A549 (cell line): ENCODE measurements at regions not wholly inside any gene's neighbourhood (a gene's known extent, or its start where the extent isn't known, plus 50 kb on each side); places are given as distances from the start of the nearest gene placed in this dataset.

ENCODE experiments used
- ATAC-seq, 2 experiments: fragments of 200-7000 bp in 1 of 2; fragments of >200 bp in 1 of 2; cut with Nextera tagmentation in 1 of 2; cut with Tn5 transposase in 1 of 2; 3 replicates each; pipeline versions ENCODE4 v1.8.0 to v1.9.1; 2018 to 2020; ENCODE audit warnings: mild to moderate bottlenecking in 1 of 2, moderate library complexity in 1 of 2
- CTCF ChIA-PET: fragments of 300-600 bp; sonication (Branson Sonifier 250); formaldehyde crosslinking; extraction: SDS; loops from one replicate; lab custom pipeline; 2021; ENCODE audit warnings: antibody characterized with exemption, inconsistent platforms; lab: Yijun Ruan, JAX
- POLR2A ChIA-PET: fragments of 350-600 bp; formaldehyde crosslinking; extraction: SDS; loops from one replicate; lab custom pipeline; 2021; ENCODE audit warnings: antibody characterized with exemption, inconsistent platforms; lab: Yijun Ruan, JAX
- DNase-seq, 2 experiments: peaks; one replicate each; pipeline versions ENCODE4 v3.0.0 to v3.0.0-alpha.2; 2011 to 2016; ENCODE audit warnings: low read depth in 1 of 2, low spot score in 1 of 2
- FAIRE-seq: peaks from 2 replicates; lab custom pipeline; 2011; peaks lifted over from hg19 to GRCh38; lab: Jason Lieb, UNC
- H3K27ac ChIP-seq, 2 experiments: fragments of >200 bp; sonication (Bioruptor Twin); formaldehyde crosslinking; 3 replicates each; pipeline ENCODE4 v1.5.1; 2016 to 2017
- H3K4me1 ChIP-seq: fragments of >200 bp; sonication (Bioruptor Twin); formaldehyde crosslinking; 3 replicates; pipeline ENCODE4 v1.6.1; 2016
- H3K4me2 ChIP-seq: fragments of >200 bp; sonication (Bioruptor Twin); formaldehyde crosslinking; 3 replicates; pipeline ENCODE4 v1.6.1; 2016
- H3K4me3 ChIP-seq: fragments of >200 bp; sonication (Bioruptor Twin); formaldehyde crosslinking; 3 replicates; pipeline ENCODE4 v1.5.1; 2016
- H3K9me3 ChIP-seq: fragments of >200 bp; sonication (Bioruptor Twin); formaldehyde crosslinking; 3 replicates; pipeline ENCODE4 v1.6.1; 2016
- ATOH8 ChIP-seq: fragments of 250-450 bp; sonication (Bioruptor Pico); IDR thresholded peaks from 2 replicates; pipeline ENCODE4 v1.5.0; 2020; ENCODE audit warnings: low read depth, mild to moderate bottlenecking, moderate library complexity
- BCL3 ChIP-seq: fragments of >200 bp; sonication (Bioruptor Twin); formaldehyde crosslinking; IDR thresholded peaks from 3 replicates; pipeline ENCODE4 v1.6.1; 2016
- BHLHE40 ChIP-seq: IDR thresholded peaks from 2 replicates; pipeline ENCODE4 v1.6.1; 2012; ENCODE audit warnings: low read depth, low read length, inconsistent platforms
- CBX2 ChIP-seq: fragments of 200-600 bp; sonication (generic); IDR thresholded peaks from 2 replicates; pipeline ENCODE4 v1.6.1; 2016; ENCODE audit warnings: low read depth, mild to moderate bottlenecking, borderline replicate concordance
- CBX8 ChIP-seq: fragments of 200-600 bp; sonication (generic); IDR thresholded peaks from 2 replicates; pipeline ENCODE4 v1.6.1; 2016
- CEBPB ChIP-seq, 2 experiments: fragments of >200 bp in 1 of 2; sonication (Bioruptor Twin) in 1 of 2; formaldehyde crosslinking in 1 of 2; IDR thresholded peaks; 2 replicates each; pipeline ENCODE4 v1.6.1; 2012 to 2016
- CHD4 ChIP-seq: fragments of 200-600 bp; sonication (generic); IDR thresholded peaks from 2 replicates; pipeline ENCODE4 v1.6.1; 2016; ENCODE audit warnings: antibody characterized with exemption, mild to moderate bottlenecking, borderline replicate concordance
- EHF ChIP-seq: fragments of 250-450 bp; sonication (Bioruptor Pico); IDR thresholded peaks from 2 replicates; pipeline ENCODE4 v1.5.0; 2020; ENCODE audit warnings: mild to moderate bottlenecking
- ELK1 ChIP-seq: fragments of 150-350 bp; IDR thresholded peaks from 2 replicates; pipeline ENCODE4 v1.6.1; 2014; ENCODE audit warnings: low read depth, mild to moderate bottlenecking, low read length
- EP300 ChIP-seq, 2 experiments: fragments of >200 bp; sonication (Bioruptor Twin); formaldehyde crosslinking; IDR thresholded peaks; 2 replicates in 1 of 2; 3 replicates in 1 of 2; pipeline ENCODE4 v1.6.1; 2016 to 2017
- ESRRA ChIP-seq: fragments of 150-350 bp; IDR thresholded peaks from 2 replicates; pipeline ENCODE4 v1.6.1; 2014; ENCODE audit warnings: mild to moderate bottlenecking, low read length, borderline replicate concordance
- FOSB ChIP-seq: fragments of 250-450 bp; sonication (Bioruptor Pico); IDR thresholded peaks from 2 replicates; pipeline ENCODE4 v1.5.0; 2020; ENCODE audit warnings: mild to moderate bottlenecking, moderate library complexity
- FOXS1 ChIP-seq: fragments of 250-450 bp; sonication (Bioruptor Pico); IDR thresholded peaks from 2 replicates; pipeline ENCODE4 v1.5.0; 2020; ENCODE audit warnings: mild to moderate bottlenecking, moderate library complexity
- GATA3 ChIP-seq: IDR thresholded peaks from 2 replicates; pipeline ENCODE4 v1.6.1; 2012; ENCODE audit warnings: borderline replicate concordance
- HDAC2 ChIP-seq: fragments of 200-600 bp; sonication (generic); IDR thresholded peaks from 2 replicates; pipeline ENCODE4 v1.6.1; 2016
- HEYL ChIP-seq: fragments of 250-450 bp; sonication (Bioruptor Pico); IDR thresholded peaks from 2 replicates; pipeline ENCODE4 v1.8.0; 2021; ENCODE audit warnings: mild to moderate bottlenecking, moderate library complexity
- HOXA7 ChIP-seq: fragments of 250-450 bp; sonication (Bioruptor Pico); IDR thresholded peaks from 2 replicates; pipeline ENCODE4 v1.5.0; 2020; ENCODE audit warnings: mild to moderate bottlenecking, moderate library complexity
- HOXB13 ChIP-seq: fragments of 250-450 bp; sonication (Bioruptor Pico); IDR thresholded peaks from 2 replicates; pipeline ENCODE4 v1.5.0; 2020; ENCODE audit warnings: low read depth, mild to moderate bottlenecking, moderate library complexity
- HOXB5 ChIP-seq: fragments of 250-450 bp; sonication (Bioruptor Pico); IDR thresholded peaks from 2 replicates; pipeline ENCODE4 v1.5.0; 2020; ENCODE audit warnings: mild to moderate bottlenecking, moderate library complexity
- JUNB ChIP-seq: fragments of >200 bp; sonication (Bioruptor Twin); formaldehyde crosslinking; IDR thresholded peaks from 2 replicates; pipeline ENCODE4 v1.6.1; 2016
- KDM1A ChIP-seq: fragments of 200-600 bp; sonication (generic); IDR thresholded peaks from 2 replicates; pipeline ENCODE4 v1.6.1; 2016; ENCODE audit warnings: low read depth, mild to moderate bottlenecking
- MAFK ChIP-seq: fragments of 450-650 bp; IDR thresholded peaks from 2 replicates; pipeline ENCODE4 v1.6.1; 2014; ENCODE audit not compliant: partially characterized antibody
- MAZ ChIP-seq: fragments of 150-350 bp; IDR thresholded peaks from 2 replicates; pipeline ENCODE4 v1.6.1; 2014; ENCODE audit warnings: antibody characterized with exemption, low read depth, low read length, borderline replicate concordance
- NFE2L2 ChIP-seq: fragments of 150-350 bp; conservative IDR thresholded peaks from 2 replicates; pipeline ENCODE4 v1.6.1; 2014; ENCODE audit warnings: low read length
- NPAS2 ChIP-seq: fragments of 250-450 bp; sonication (Bioruptor Pico); IDR thresholded peaks from 2 replicates; pipeline ENCODE4 v1.8.0; 2022; ENCODE audit warnings: mild to moderate bottlenecking, moderate library complexity, borderline replicate concordance
- PBX3 ChIP-seq: IDR thresholded peaks from 2 replicates; pipeline ENCODE4 v1.6.1; 2012
- POLR2AphosphoS2 ChIP-seq: conservative IDR thresholded peaks from 2 replicates; pipeline ENCODE4 v1.6.1; 2012; ENCODE audit warnings: low read length, improper control_type of control experiment, inconsistent platforms
- RAD21 ChIP-seq, 2 experiments: fragments of >200 bp in 1 of 2; sonication (Bioruptor Twin) in 1 of 2; formaldehyde crosslinking in 1 of 2; IDR thresholded peaks in 1 of 2; conservative IDR thresholded peaks in 1 of 2; 2 replicates in 1 of 2; 3 replicates in 1 of 2; pipeline ENCODE4 v1.6.1; 2012 to 2018; ENCODE audit warnings: inconsistent platforms in 1 of 2
- RFX5 ChIP-seq: fragments of 450-650 bp; IDR thresholded peaks from 2 replicates; pipeline ENCODE4 v1.7.1; 2014; ENCODE audit warnings: antibody characterized with exemption, mild to moderate bottlenecking, moderate library complexity
- RNF2 ChIP-seq: fragments of 200-600 bp; sonication (generic); IDR thresholded peaks from 2 replicates; pipeline ENCODE4 v1.6.1; 2016; ENCODE audit warnings: low read depth, mild to moderate bottlenecking, antibody characterized with exemption, moderate library complexity, borderline replicate concordance
- TFCP2L1 ChIP-seq: fragments of 250-450 bp; sonication (Bioruptor Pico); IDR thresholded peaks from 2 replicates; pipeline ENCODE4 v1.5.0; 2021; ENCODE audit warnings: mild to moderate bottlenecking
- ZC3H11A ChIP-seq: fragments of 450-650 bp; IDR thresholded peaks from 2 replicates; pipeline ENCODE4 v1.6.1; 2014; ENCODE audit warnings: antibody characterized with exemption, mild to moderate bottlenecking
- ZFP36 ChIP-seq: fragments of 450-650 bp; IDR thresholded peaks from 2 replicates; pipeline ENCODE4 v1.6.1; 2014; ENCODE audit warnings: borderline replicate concordance; ENCODE audit not compliant: partially characterized antibody
- ZNF302 ChIP-seq: fragments of 250-450 bp; sonication (Bioruptor Pico); IDR thresholded peaks from 2 replicates; pipeline ENCODE4 v1.9.0; 2021; ENCODE audit warnings: inconsistent platforms, mild to moderate bottlenecking, moderate library complexity
- ZSCAN20 ChIP-seq: fragments of 250-450 bp; sonication (Bioruptor Pico); IDR thresholded peaks from 2 replicates; pipeline ENCODE4 v1.8.0; 2022; ENCODE audit warnings: mild to moderate bottlenecking, moderate library complexity
- WGBS: methylation state at CpG from one replicate; pipeline ENCODE4 v1.1.6; 2017; ENCODE audit errors: missing lambda C conversion rate; 5-methylcytosine and 5-hydroxymethylcytosine counted together

GRCh38 chr6:54680531-54680930 lies 166.0 kb upstream of the FAM83B start:
- FAIRE-seq (no peak), ATAC-seq (no peak), DNase-seq (no peak)
- 43% methylated on average over 2 of the region's 2 CpGs for WGBS
- Histone ChIP-seq H3K4me1 (no peaks in the 10 kb centered on the region), H3K27ac (no peak overlapping the region), H3K4me2 (no peak overlapping the region), H3K9me3 (no peaks in the 10 kb centered on the region), H3K4me3 (no peak overlapping the region)
- ChIA-PET POLR2A (no interaction called here), CTCF (interaction anchor here (1.6 kb wide), 1 partner anchor 37 kb away, joined by 4 read pairs; no protein-coding TSS in a partner anchor)
- TF ChIP-seq RAD21 (conservative IDR thresholded peaks at IDR 0.05 in 1 of 2, IDR thresholded peaks at IDR 0.05 in 1 of 2), result no peak
- no peak for TF ChIP-seq EHF (CRISPR knock-in tag)
- TF ChIP-seq EP300 (IDR thresholded peaks at IDR 0.05), result no peak
- no peak for TF ChIP-seq RFX5
- no peak for TF ChIP-seq BCL3
- no peak for TF ChIP-seq TFCP2L1
- no peak for TF ChIP-seq CHD4
- TF ChIP-seq KDM1A, result no peak
- TF ChIP-seq CBX8, result no peak
- no peak for TF ChIP-seq GATA3
- no peak for TF ChIP-seq CEBPB (IDR thresholded peaks at IDR 0.05)
- TF ChIP-seq RNF2, result no peak
- TF ChIP-seq ZNF302 (CRISPR knock-in tag), result no peak
- no peak for TF ChIP-seq HOXA7 (CRISPR knock-in tag)
- no peak for TF ChIP-seq PBX3
- TF ChIP-seq ESRRA, result no peak
- no peak for TF ChIP-seq HOXB5 (CRISPR knock-in tag)
- TF ChIP-seq JUNB, result no peak
- TF ChIP-seq BHLHE40, result no peak

GRCh38 chr6:54681267-54681666 lies 165.3 kb upstream of the FAM83B start:
- no peak for ATAC-seq
- 34% methylated on average over 2 of the region's 2 CpGs for WGBS
- Histone ChIP-seq H3K4me2 (no peak overlapping the region), H3K27ac (no peak overlapping the region), H3K4me1 (no peaks in the 10 kb centered on the region), H3K4me3 (no peak overlapping the region)
- no peak for DNase-seq
- no peak for FAIRE-seq
- CTCF ChIA-PET, result interaction anchor here (1.6 kb wide), 1 partner anchor 36 kb away, joined by 4 read pairs; no protein-coding TSS in a partner anchor
- TF ChIP-seq MAFK (no peak), RNF2 (no peak), POLR2AphosphoS2 (no peak), HEYL (CRISPR knock-in tag) (no peak), HOXB13 (CRISPR knock-in tag) (no peak), ZFP36 (no peak), FOXS1 (no peak), NFE2L2 (no peak), MAZ (no peak), NPAS2 (CRISPR knock-in tag) (no peak), EHF (CRISPR knock-in tag) (no peak), FOSB (no peak), CBX2 (no peak), ATOH8 (CRISPR knock-in tag) (no peak), ELK1 (no peak), HDAC2 (no peak), ZC3H11A (no peak), ZSCAN20 (CRISPR knock-in tag) (no peak)
- TF ChIP-seq, all 56 proteins: peak for 0
- no peaks in the 10 kb centered on the region for H3K9me3 ChIP-seq
- POLR2A ChIA-PET, result no interaction called here
